SK-N-SH treated with all-trans-retinoic acid at 6 μM for 48 hours (cell line): ENCODE measurements at regions not wholly inside any gene's neighbourhood (a gene's known extent, or its start where the extent isn't known, plus 50 kb on each side); places are given as distances from the start of the nearest gene placed in this dataset.

Source experiments
- ARNTL ChIP-seq: fragments of 450-650 bp; formaldehyde crosslinking; IDR thresholded peaks from 2 replicates; pipeline ENCODE4 v1.5.0; 2020; ENCODE audit warnings: low read depth, mild to moderate bottlenecking, moderate library complexity, borderline replicate concordance
- RARB ChIP-seq: fragments of 250-450 bp; sonication (Bioruptor Pico); IDR thresholded peaks from 2 replicates; pipeline ENCODE4 v1.8.0; 2021; ENCODE audit warnings: mild to moderate bottlenecking, moderate library complexity
- ZFP30 ChIP-seq: fragments of 450-650 bp; formaldehyde crosslinking; IDR thresholded peaks from 2 replicates; pipeline ENCODE4 v1.5.0; 2022; ENCODE audit warnings: mild to moderate bottlenecking, moderate library complexity
- ZNF8 ChIP-seq: fragments of 450-650 bp; formaldehyde crosslinking; IDR thresholded peaks from 2 replicates; pipeline ENCODE4 v1.5.0; 2020; ENCODE audit warnings: mild to moderate bottlenecking, moderate library complexity
- TF ChIP-seq, protein P1 (sequence below): fragments of 250-450 bp; sonication (Bioruptor Pico); IDR thresholded peaks from 2 replicates; pipeline ENCODE4 v1.5.1; 2021; ENCODE audit warnings: mild to moderate bottlenecking, moderate library complexity
- TF ChIP-seq, protein P2 (sequence below): fragments of 250-450 bp; sonication (Bioruptor Pico); IDR thresholded peaks from 2 replicates; pipeline ENCODE4 v1.8.0; 2020; ENCODE audit warnings: mild to moderate bottlenecking, moderate library complexity, borderline replicate concordance

DNA sequence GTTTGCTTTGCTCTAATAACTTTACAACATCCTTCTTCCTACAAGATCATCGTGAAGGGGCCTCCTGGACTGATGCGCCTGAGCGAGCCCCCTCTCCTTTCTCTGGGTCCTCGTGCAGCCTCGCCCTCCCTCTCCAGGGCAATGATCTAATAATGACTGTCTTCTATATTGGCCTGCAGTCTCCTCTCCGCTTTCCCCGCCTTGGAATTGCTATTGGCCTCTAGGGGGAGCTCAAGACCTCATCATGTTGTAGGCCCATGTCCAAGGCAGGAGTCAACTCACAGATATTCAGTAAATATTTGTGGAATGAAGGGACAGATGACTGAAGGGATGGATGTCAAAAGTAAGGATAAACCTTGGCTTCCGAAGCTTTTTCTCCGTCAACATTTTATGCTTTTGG lies 1180.3 kb downstream of the TYW1 start:
- TF ChIP-seq, protein P1, sequence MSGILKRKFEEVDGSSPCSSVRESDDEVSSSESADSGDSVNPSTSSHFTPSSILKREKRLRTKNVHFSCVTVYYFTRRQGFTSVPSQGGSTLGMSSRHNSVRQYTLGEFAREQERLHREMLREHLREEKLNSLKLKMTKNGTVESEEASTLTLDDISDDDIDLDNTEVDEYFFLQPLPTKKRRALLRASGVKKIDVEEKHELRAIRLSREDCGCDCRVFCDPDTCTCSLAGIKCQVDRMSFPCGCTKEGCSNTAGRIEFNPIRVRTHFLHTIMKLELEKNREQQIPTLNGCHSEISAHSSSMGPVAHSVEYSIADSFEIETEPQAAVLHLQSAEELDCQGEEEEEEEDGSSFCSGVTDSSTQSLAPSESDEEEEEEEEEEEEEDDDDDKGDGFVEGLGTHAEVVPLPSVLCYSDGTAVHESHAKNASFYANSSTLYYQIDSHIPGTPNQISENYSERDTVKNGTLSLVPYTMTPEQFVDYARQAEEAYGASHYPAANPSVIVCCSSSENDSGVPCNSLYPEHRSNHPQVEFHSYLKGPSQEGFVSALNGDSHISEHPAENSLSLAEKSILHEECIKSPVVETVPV (CRISPR knock-in tag) = no peak
- TF ChIP-seq, protein P2, sequence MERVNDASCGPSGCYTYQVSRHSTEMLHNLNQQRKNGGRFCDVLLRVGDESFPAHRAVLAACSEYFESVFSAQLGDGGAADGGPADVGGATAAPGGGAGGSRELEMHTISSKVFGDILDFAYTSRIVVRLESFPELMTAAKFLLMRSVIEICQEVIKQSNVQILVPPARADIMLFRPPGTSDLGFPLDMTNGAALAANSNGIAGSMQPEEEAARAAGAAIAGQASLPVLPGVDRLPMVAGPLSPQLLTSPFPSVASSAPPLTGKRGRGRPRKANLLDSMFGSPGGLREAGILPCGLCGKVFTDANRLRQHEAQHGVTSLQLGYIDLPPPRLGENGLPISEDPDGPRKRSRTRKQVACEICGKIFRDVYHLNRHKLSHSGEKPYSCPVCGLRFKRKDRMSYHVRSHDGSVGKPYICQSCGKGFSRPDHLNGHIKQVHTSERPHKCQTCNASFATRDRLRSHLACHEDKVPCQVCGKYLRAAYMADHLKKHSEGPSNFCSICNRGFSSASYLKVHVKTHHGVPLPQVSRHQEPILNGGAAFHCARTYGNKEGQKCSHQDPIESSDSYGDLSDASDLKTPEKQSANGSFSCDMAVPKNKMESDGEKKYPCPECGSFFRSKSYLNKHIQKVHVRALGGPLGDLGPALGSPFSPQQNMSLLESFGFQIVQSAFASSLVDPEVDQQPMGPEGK (CRISPR knock-in tag) = no peak
- TF ChIP-seq ARNTL (CRISPR knock-in tag) = no peak
- TF ChIP-seq RARB (CRISPR knock-in tag) = no peak
- no peak for TF ChIP-seq ZNF8
- no peak for TF ChIP-seq ZFP30 (CRISPR knock-in tag)
